GM21528 (cell line): ENCODE measurements at regions not wholly inside any gene's neighbourhood (a gene's known extent, or its start where the extent isn't known, plus 50 kb on each side); places are given as distances from the start of the nearest gene placed in this dataset.

Source experiments
- ATAC-seq: cut with Tn5 transposase; IDR thresholded peaks from one replicate; pipeline ENCODE4 v1.9.1; 2021; ENCODE audit warnings: mild to moderate bottlenecking, moderate library complexity; ENCODE audit not compliant: unreplicated experiment, low FRiP score

GRCh38 chr13:74825152-74825937 is 656.6 kb downstream of the TBC1D4 start:
- no peak for ATAC-seq

- no peak for ATAC-seq
Observed at GRCh38 chr13:74820809-74821208, 661.2 kb downstream of the TBC1D4 start.

GRCh38 chr13:74819549-74819948 is 662.4 kb downstream of the TBC1D4 start:
- ATAC-seq, result no peak

- no peak for ATAC-seq
Observed at GRCh38 chr13:74816737-74817136, 665.2 kb downstream of the TBC1D4 start.

- no peak for ATAC-seq
Observed at GRCh38 chr13:74796157-74796556, 662.0 kb upstream of the KLF12 start.

GRCh38 chr13:74795526-74795925 is 661.3 kb upstream of the KLF12 start:
- ATAC-seq, result no peak

- no peak for ATAC-seq
Observed at GRCh38 chr13:74794582-74794981, 660.4 kb upstream of the KLF12 start.

GRCh38 chr13:74794147-74794546 is 659.9 kb upstream of the KLF12 start:
- no peak for ATAC-seq

GRCh38 chr13:74784959-74785358 is 650.8 kb upstream of the KLF12 start:
- ATAC-seq, result no peak

- no peak for ATAC-seq
Observed at GRCh38 chr13:74778946-74779345, 644.7 kb upstream of the KLF12 start.

GRCh38 chr13:74778087-74778486 is 643.9 kb upstream of the KLF12 start:
- no peak for ATAC-seq

- ATAC-seq, result no peak
Observed at GRCh38 chr13:74774264-74774663, 640.1 kb upstream of the KLF12 start.

GRCh38 chr13:74773248-74773647 is 639.0 kb upstream of the KLF12 start:
- ATAC-seq, result no peak

- ATAC-seq, result no peak
Observed at GRCh38 chr13:74771964-74772363, 637.8 kb upstream of the KLF12 start.

- ATAC-seq, result no peak
Observed at GRCh38 chr13:74770361-74770760, 636.2 kb upstream of the KLF12 start.

GRCh38 chr13:74769333-74769732 is 635.1 kb upstream of the KLF12 start:
- no peak for ATAC-seq

GRCh38 chr13:74768521-74769085 is 634.4 kb upstream of the KLF12 start:
- ATAC-seq, result no peak

- ATAC-seq, result no peak
Observed at GRCh38 chr13:74767050-74767449, 632.8 kb upstream of the KLF12 start.

- ATAC-seq, result no peak
Observed at GRCh38 chr13:74765955-74766354, 631.8 kb upstream of the KLF12 start.

- no peak for ATAC-seq
Observed at GRCh38 chr13:74761801-74762757, 627.9 kb upstream of the KLF12 start.

- ATAC-seq, result no peak
Observed at GRCh38 chr13:74758188-74758587, 624.0 kb upstream of the KLF12 start.
